ENCODE measurements at regions not wholly inside any gene's neighbourhood (a gene's known extent, or its start where the extent isn't known, plus 50 kb on each side); places are given as distances from the start of the nearest gene placed in this dataset.

- peaks cover 0 to 10% (median 0%) of the 10 kb centered on the region in 3 experiments for H3K27me3 ChIP-seq (ENCODE audit: control insufficient read depth in 3 of 3, insufficient read depth in 3 of 3, low read depth in 1 of 3, low read length in 3 of 3)
- H2AFZ ChIP-seq (ENCODE audit: low read length), result peak overlapping the region; percentile 68
- peak overlapping the region; percentile 53 for H3K9ac ChIP-seq (ENCODE audit: low read depth, low read length, poor library complexity)
- H4K8ac ChIP-seq (ENCODE audit: low read depth, low read length), result peak overlapping the region; percentile 52
- H2BK12ac ChIP-seq (ENCODE audit: low read length), result no peak overlapping the region
- no peak overlapping the region for H3K23ac ChIP-seq (ENCODE audit: low read depth, low read length, poor library complexity)
- H2BK15ac ChIP-seq (ENCODE audit: low read length), result no peak overlapping the region
- no peak for DNase-seq (ENCODE audit: low spot score)
- H3K36me3 ChIP-seq (replicated peaks in 1 of 2; ENCODE audit: control insufficient read depth in 2 of 2, insufficient read depth in 2 of 2, low read length in 2 of 2), result no peaks in the 10 kb centered on the region
- peak overlapping the region; percentile 35 for H3K4me2 ChIP-seq (ENCODE audit: insufficient read depth, low read length, poor library complexity, severe bottlenecking)
- H3K4me1 ChIP-seq (ENCODE audit: control insufficient read depth in 2 of 2, insufficient read depth in 1 of 2, low read depth in 1 of 2, low read length in 2 of 2), result peaks cover 10 to 11% of the 10 kb centered on the region in 2 donors
- H3K18ac ChIP-seq (ENCODE audit: low read length), result peak overlapping the region; percentile 18
- no peak overlapping the region for H2BK5ac ChIP-seq (ENCODE audit: low read length)
- no peaks in the 10 kb centered on the region for H3K79me1 ChIP-seq (ENCODE audit: low read depth, low read length)
- no CpG with 5 or more reads among the region's 12 CpGs for WGBS, 2 donors (ENCODE audit: extremely low coverage in 2 of 2, insufficient read length in 2 of 2, insufficient replicate concordance in 1 of 2)
- no peak overlapping the region for H2BK120ac ChIP-seq (ENCODE audit: low read depth, low read length)
- no peak overlapping the region for H2AK5ac ChIP-seq (ENCODE audit: low read depth, low read length)
- no peak overlapping the region for H3K27ac ChIP-seq (replicated peaks; ENCODE audit: low read length)
- peak overlapping the region; percentile 81 for H4K91ac ChIP-seq (ENCODE audit: low read depth, low read length, poor library complexity)
- H3K4me3 ChIP-seq (ENCODE audit: low read length in 2 of 2), result peak overlapping the region in 1 of 2 donors; percentile 74
- H3K9me3 ChIP-seq (replicated peaks in 1 of 2; ENCODE audit: control insufficient read depth in 2 of 2, insufficient read depth in 1 of 2, low read depth in 1 of 2, low read length in 2 of 2), result peaks cover 0 to 7% of the 10 kb centered on the region in 2 donors
- H3K14ac ChIP-seq (ENCODE audit: low read length), result no peak overlapping the region
- H3K4ac ChIP-seq (ENCODE audit: low read length), result no peak overlapping the region
Measured at GRCh38 chr2:527581-527980, 149.6 kb downstream of the TMEM18 start.

- Histone ChIP-seq H3K14ac (ENCODE audit: low read length) (peak overlapping the region; percentile 86), H3K4ac (ENCODE audit: low read length) (no peak overlapping the region), H4K91ac (ENCODE audit: low read depth, low read length, poor library complexity) (peak overlapping the region; percentile 81), H3K23ac (ENCODE audit: low read depth, low read length, poor library complexity) (peak overlapping the region; percentile 57), H2BK5ac (ENCODE audit: low read length) (no peak overlapping the region), H3K18ac (ENCODE audit: low read length) (no peak overlapping the region), H3K4me2 (ENCODE audit: insufficient read depth, low read length, poor library complexity, severe bottlenecking) (no peak overlapping the region), H3K27ac (replicated peaks; ENCODE audit: low read length) (no peak overlapping the region), H3K27me3 (ENCODE audit: control insufficient read depth in 3 of 3, insufficient read depth in 3 of 3, low read depth in 1 of 3, low read length in 3 of 3) (peaks cover 0 to 10% (median 0%) of the 10 kb centered on the region in 3 experiments), H3K9me3 (replicated peaks in 1 of 2; ENCODE audit: control insufficient read depth in 2 of 2, insufficient read depth in 1 of 2, low read depth in 1 of 2, low read length in 2 of 2) (peaks cover 5% of the 10 kb centered on the region in 2 donors), H3K36me3 (replicated peaks in 1 of 2; ENCODE audit: control insufficient read depth in 2 of 2, insufficient read depth in 2 of 2, low read length in 2 of 2) (no peaks in the 10 kb centered on the region), H3K4me1 (ENCODE audit: control insufficient read depth in 2 of 2, insufficient read depth in 1 of 2, low read depth in 1 of 2, low read length in 2 of 2) (peaks cover 10 to 11% of the 10 kb centered on the region in 2 donors), H2AK5ac (ENCODE audit: low read depth, low read length) (no peak overlapping the region), H4K8ac (ENCODE audit: low read depth, low read length) (peak overlapping the region; percentile 52), H2BK15ac (ENCODE audit: low read length) (no peak overlapping the region), H3K9ac (ENCODE audit: low read depth, low read length, poor library complexity) (peak overlapping the region; percentile 26), H2BK120ac (ENCODE audit: low read depth, low read length) (no peak overlapping the region), H3K79me1 (ENCODE audit: low read depth, low read length) (no peaks in the 10 kb centered on the region), H3K4me3 (ENCODE audit: low read length in 2 of 2) (peak overlapping the region in 1 of 2 donors; percentile 74), H2AFZ (ENCODE audit: low read length) (no peak overlapping the region), H2BK12ac (ENCODE audit: low read length) (peak overlapping the region; percentile 96)
- 100% methylated on average over 4 of the region's 5 CpGs; no CpG with 5 or more reads in 1 of the 2 donors for WGBS, 2 donors (ENCODE audit: extremely low coverage in 2 of 2, insufficient read length in 2 of 2, insufficient replicate concordance in 1 of 2)
- DNase-seq (ENCODE audit: low spot score), result no peak
Measured at GRCh38 chr2:526918-527317, 150.3 kb downstream of the TMEM18 start.

GRCh38 chr2:525611-526010 is 151.6 kb downstream of the TMEM18 start:
- Histone ChIP-seq H2BK15ac (ENCODE audit: low read length) (no peak overlapping the region), H3K4me2 (ENCODE audit: insufficient read depth, low read length, poor library complexity, severe bottlenecking) (no peak overlapping the region), H3K79me1 (ENCODE audit: low read depth, low read length) (no peaks in the 10 kb centered on the region), H2BK12ac (ENCODE audit: low read length) (no peak overlapping the region), H3K36me3 (replicated peaks in 1 of 2; ENCODE audit: control insufficient read depth in 2 of 2, insufficient read depth in 2 of 2, low read length in 2 of 2) (no peaks in the 10 kb centered on the region), H3K9ac (ENCODE audit: low read depth, low read length, poor library complexity) (no peak overlapping the region), H2AK5ac (ENCODE audit: low read depth, low read length) (no peak overlapping the region), H3K27ac (replicated peaks; ENCODE audit: low read length) (no peak overlapping the region), H3K9me3 (replicated peaks in 1 of 2; ENCODE audit: control insufficient read depth in 2 of 2, insufficient read depth in 1 of 2, low read depth in 1 of 2, low read length in 2 of 2) (peaks cover 4 to 7% of the 10 kb centered on the region in 2 donors), H3K18ac (ENCODE audit: low read length) (peak overlapping the region; percentile 32), H4K91ac (ENCODE audit: low read depth, low read length, poor library complexity) (no peak overlapping the region), H3K14ac (ENCODE audit: low read length) (no peak overlapping the region), H3K4me1 (ENCODE audit: control insufficient read depth in 2 of 2, insufficient read depth in 1 of 2, low read depth in 1 of 2, low read length in 2 of 2) (peaks cover 10 to 11% of the 10 kb centered on the region in 2 donors), H3K23ac (ENCODE audit: low read depth, low read length, poor library complexity) (no peak overlapping the region), H2BK120ac (ENCODE audit: low read depth, low read length) (no peak overlapping the region), H3K4me3 (ENCODE audit: low read length in 2 of 2) (no peak overlapping the region), H3K4ac (ENCODE audit: low read length) (no peak overlapping the region), H4K8ac (ENCODE audit: low read depth, low read length) (no peak overlapping the region), H3K27me3 (ENCODE audit: control insufficient read depth in 3 of 3, insufficient read depth in 3 of 3, low read depth in 1 of 3, low read length in 3 of 3) (peaks cover 0 to 10% (median 0%) of the 10 kb centered on the region in 3 experiments), H2BK5ac (ENCODE audit: low read length) (no peak overlapping the region), H2AFZ (ENCODE audit: low read length) (no peak overlapping the region)
- WGBS, 2 donors (ENCODE audit: extremely low coverage in 2 of 2, insufficient read length in 2 of 2, insufficient replicate concordance in 1 of 2), result no CpG with 5 or more reads among the region's 10 CpGs
- DNase-seq (ENCODE audit: low spot score), result no peak

- Histone ChIP-seq H2AK5ac (ENCODE audit: low read depth, low read length) (no peak overlapping the region), H2BK5ac (ENCODE audit: low read length) (no peak overlapping the region), H3K4me3 (ENCODE audit: low read length in 2 of 2) (no peak overlapping the region), H4K91ac (ENCODE audit: low read depth, low read length, poor library complexity) (no peak overlapping the region), H3K27me3 (ENCODE audit: control insufficient read depth in 3 of 3, insufficient read depth in 3 of 3, low read depth in 1 of 3, low read length in 3 of 3) (peaks cover 0 to 10% (median 0%) of the 10 kb centered on the region in 3 experiments), H3K4me1 (ENCODE audit: control insufficient read depth in 2 of 2, insufficient read depth in 1 of 2, low read depth in 1 of 2, low read length in 2 of 2) (peaks cover 10 to 11% of the 10 kb centered on the region in 2 donors), H4K8ac (ENCODE audit: low read depth, low read length) (no peak overlapping the region), H2BK12ac (ENCODE audit: low read length) (no peak overlapping the region), H3K4me2 (ENCODE audit: insufficient read depth, low read length, poor library complexity, severe bottlenecking) (no peak overlapping the region), H3K4ac (ENCODE audit: low read length) (no peak overlapping the region), H3K23ac (ENCODE audit: low read depth, low read length, poor library complexity) (no peak overlapping the region), H3K36me3 (replicated peaks in 1 of 2; ENCODE audit: control insufficient read depth in 2 of 2, insufficient read depth in 2 of 2, low read length in 2 of 2) (no peaks in the 10 kb centered on the region), H3K79me1 (ENCODE audit: low read depth, low read length) (no peaks in the 10 kb centered on the region), H3K27ac (replicated peaks; ENCODE audit: low read length) (no peak overlapping the region), H3K9ac (ENCODE audit: low read depth, low read length, poor library complexity) (no peak overlapping the region), H2BK15ac (ENCODE audit: low read length) (no peak overlapping the region), H3K18ac (ENCODE audit: low read length) (no peak overlapping the region), H2AFZ (ENCODE audit: low read length) (no peak overlapping the region), H3K14ac (ENCODE audit: low read length) (no peak overlapping the region), H2BK120ac (ENCODE audit: low read depth, low read length) (no peak overlapping the region), H3K9me3 (replicated peaks in 1 of 2; ENCODE audit: control insufficient read depth in 2 of 2, insufficient read depth in 1 of 2, low read depth in 1 of 2, low read length in 2 of 2) (peaks cover 4 to 7% of the 10 kb centered on the region in 2 donors)
- no peak for DNase-seq (ENCODE audit: low spot score)
- WGBS, 2 donors (ENCODE audit: extremely low coverage in 2 of 2, insufficient read length in 2 of 2, insufficient replicate concordance in 1 of 2), result no CpG with 5 or more reads among the region's 7 CpGs
Measured at GRCh38 chr2:525021-525420, 152.2 kb downstream of the TMEM18 start.

All from neuronal stem cell (in vitro differentiated cells).